ENCODE measurements at regions not wholly inside any gene's neighbourhood (a gene's known extent, or its start where the extent isn't known, plus 50 kb on each side); places are given as distances from the start of the nearest gene placed in this dataset.

GRCh38 chr1:89466307-89466930, 58.2 kb upstream of the LRRC8B start:
- H3K4me1 Mint-ChIP-seq (ENCODE audit: low read depth in 2 of 2): peaks cover 31 to 35% of the 10 kb centered on the region in 2 donors
- H3K9me3 Mint-ChIP-seq: no peaks in the 10 kb centered on the region
- peaks cover 49 to 66% of the 10 kb centered on the region in 2 donors for H3K27me3 Mint-ChIP-seq
- DNase-seq (ENCODE audit: low spot score) (no peak), ATAC-seq (no peak)
- no peaks in the 10 kb centered on the region for H3K36me3 Mint-ChIP-seq
- no peak overlapping the region for H3K27ac Mint-ChIP-seq
- H3K4me3 Mint-ChIP-seq: peak overlapping the region; percentile 7

- ATAC-seq: no peak
- Mint-ChIP-seq H3K9me3 (peaks cover 3% of the 10 kb centered on the region), H3K27ac (no peak overlapping the region), H3K27me3 (peaks cover 48 to 54% of the 10 kb centered on the region in 2 donors), H3K4me3 (no peak overlapping the region), H3K4me1 (ENCODE audit: low read depth in 2 of 2) (no peaks in the 10 kb centered on the region), H3K36me3 (peaks cover 17% of the 10 kb centered on the region)
- DNase-seq (ENCODE audit: low spot score): no peak
Observed at GRCh38 chr1:89472253-89472652, 52.4 kb upstream of the LRRC8B start.

GRCh38 chr1:89472886-89473417, 51.7 kb upstream of the LRRC8B start:
- peaks cover 3% of the 10 kb centered on the region for H3K9me3 Mint-ChIP-seq
- no peaks in the 10 kb centered on the region for H3K4me1 Mint-ChIP-seq (ENCODE audit: low read depth in 2 of 2)
- ATAC-seq: peak in 1 of 2 donors; percentile 45
- H3K27me3 Mint-ChIP-seq: peaks cover 47 to 55% of the 10 kb centered on the region in 2 donors
- H3K36me3 Mint-ChIP-seq: peaks cover 17% of the 10 kb centered on the region
- no peak overlapping the region for H3K27ac Mint-ChIP-seq
- H3K4me3 Mint-ChIP-seq: no peak overlapping the region
- no peak for DNase-seq (ENCODE audit: low spot score)
